DOHH2 (cell line): ENCODE measurements at regions not wholly inside any gene's neighbourhood (a gene's known extent, or its start where the extent isn't known, plus 50 kb on each side); places are given as distances from the start of the nearest gene placed in this dataset.

ENCODE experiments used
- H3F3A ChIP-seq: fragments of 200-600 bp; sonication (generic), shearing (Covaris generic); 2 replicates; pipeline ENCODE4 v1.6.0; 2016; ENCODE audit warnings: antibody characterized with exemption, mild to moderate bottlenecking; ENCODE audit not compliant: control insufficient read depth, insufficient read depth
- H3K27ac ChIP-seq: fragments of 200-600 bp; sonication (generic); 2 replicates; pipeline ENCODE4 v1.5.1; 2014; ENCODE audit warnings: low read depth, mild to moderate bottlenecking, low read length, moderate library complexity
- H3K27me3 ChIP-seq: fragments of 200-600 bp; sonication (generic); 2 replicates; pipeline ENCODE4 v1.6.1; 2014; ENCODE audit warnings: mild to moderate bottlenecking, low read length, mixed read lengths; ENCODE audit not compliant: control insufficient read depth
- H3K36me3 ChIP-seq: fragments of 200-600 bp; sonication (generic); 2 replicates; pipeline ENCODE4 v1.6.1; 2014; ENCODE audit warnings: mild to moderate bottlenecking, low read length, moderate library complexity, mixed read lengths; ENCODE audit not compliant: control insufficient read depth
- H3K4me1 ChIP-seq: fragments of 200-600 bp; sonication (generic); 2 replicates; pipeline ENCODE4 v1.6.1; 2014; ENCODE audit warnings: mild to moderate bottlenecking, low read length, mixed read lengths; ENCODE audit not compliant: control insufficient read depth
- H3K4me2 ChIP-seq: fragments of 200-600 bp; sonication (generic); 2 replicates; pipeline ENCODE4 v1.6.0; 2014; ENCODE audit warnings: mild to moderate bottlenecking, low read length, moderate library complexity
- H3K4me3 ChIP-seq: fragments of 200-600 bp; sonication (generic); 2 replicates; pipeline ENCODE4 v1.5.1; 2014; ENCODE audit warnings: mild to moderate bottlenecking, low read length, mixed read lengths
- H3K79me2 ChIP-seq: fragments of 200-600 bp; sonication (generic); 2 replicates; pipeline ENCODE4 v1.6.1; 2014; ENCODE audit warnings: mild to moderate bottlenecking, low read length, mixed read lengths; ENCODE audit not compliant: control insufficient read depth
- H3K9me2 ChIP-seq: fragments of 200-600 bp; sonication (generic); replicated peaks from 2 replicates; pipeline ENCODE4 v1.6.1; 2014; ENCODE audit warnings: mild to moderate bottlenecking, low read length, mixed read lengths; ENCODE audit not compliant: control insufficient read depth
- H3K9me3 ChIP-seq: fragments of 200-600 bp; sonication (generic); 2 replicates; pipeline ENCODE4 v1.6.1; 2014; ENCODE audit warnings: antibody characterized with exemption, low read length, mixed read lengths; ENCODE audit not compliant: control insufficient read depth, insufficient read depth
- H4K20me1 ChIP-seq: fragments of 200-600 bp; sonication (generic); 2 replicates; pipeline ENCODE4 v1.6.0; 2014; ENCODE audit warnings: low read depth, mild to moderate bottlenecking, antibody characterized with exemption, low read length, moderate library complexity; ENCODE audit not compliant: control insufficient read depth, insufficient read depth
- CTCF ChIP-seq: fragments of 200-600 bp; sonication (generic); IDR thresholded peaks from one replicate; pipeline ENCODE4 v1.5.1; 2014; ENCODE audit warnings: antibody characterized with exemption, mild to moderate bottlenecking, low read depth, low read length; ENCODE audit not compliant: poor library complexity, severe bottlenecking
- EZH2phosphoT487 ChIP-seq: fragments of 200-600 bp; sonication (generic); IDR thresholded peaks from 2 replicates; pipeline ENCODE4 v1.6.1; 2017; ENCODE audit warnings: borderline replicate concordance, mild to moderate bottlenecking, antibody characterized with exemption, low read length, moderate library complexity, mixed read lengths

GRCh38 chr14:29205658-29206057 lies 439.1 kb downstream of the FOXG1 start:
- no peaks in the 10 kb centered on the region for H3K9me3 ChIP-seq
- no peaks in the 10 kb centered on the region for H4K20me1 ChIP-seq
- no peak overlapping the region for H3K27ac ChIP-seq
- no peaks in the 10 kb centered on the region for H3K9me2 ChIP-seq
- H3F3A ChIP-seq = no peaks in the 10 kb centered on the region
- no peaks in the 10 kb centered on the region for H3K79me2 ChIP-seq
- no peak for TF ChIP-seq EZH2phosphoT487
- TF ChIP-seq CTCF = no peak
- H3K4me3 ChIP-seq = no peak overlapping the region
- H3K27me3 ChIP-seq = no peaks in the 10 kb centered on the region
- no peaks in the 10 kb centered on the region for H3K36me3 ChIP-seq
- no peak overlapping the region for H3K4me2 ChIP-seq
- H3K4me1 ChIP-seq = no peaks in the 10 kb centered on the region

DNA sequence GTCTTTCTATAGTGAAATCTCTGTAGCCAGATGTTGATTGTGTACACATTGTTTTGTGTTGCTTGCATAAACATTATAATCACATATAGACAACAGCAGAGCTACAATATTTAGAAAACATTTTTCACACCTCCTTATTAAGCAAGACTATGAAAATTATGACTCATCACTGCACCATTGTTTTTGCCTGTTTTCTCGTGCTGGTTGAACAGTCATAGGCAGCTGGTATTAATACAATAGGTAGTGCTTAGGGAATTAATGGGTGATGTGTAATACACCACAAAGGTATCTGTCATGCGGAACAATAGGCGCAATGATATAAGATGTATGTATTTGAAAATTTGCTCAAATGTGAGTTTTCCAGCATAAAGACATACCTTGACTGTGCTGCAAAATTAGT lies 449.3 kb downstream of the FOXG1 start:
- H3K9me3 ChIP-seq = no peaks in the 10 kb centered on the region; the same call in 1 of the 2 replicates
- no peak overlapping the region for H3K4me3 ChIP-seq
- no peak overlapping the region for H3K27ac ChIP-seq
- no peak overlapping the region for H3K4me2 ChIP-seq
- TF ChIP-seq EZH2phosphoT487 (no peak), CTCF (no peak)
- H3K4me1 ChIP-seq = no peaks in the 10 kb centered on the region
- H3K36me3 ChIP-seq = no peaks in the 10 kb centered on the region
- H3K79me2 ChIP-seq = no peaks in the 10 kb centered on the region
- H3K9me2 ChIP-seq = no peaks in the 10 kb centered on the region; the same call in 1 of the 2 replicates
- no peaks in the 10 kb centered on the region for H3F3A ChIP-seq
- H3K27me3 ChIP-seq = no peaks in the 10 kb centered on the region
- no peaks in the 10 kb centered on the region for H4K20me1 ChIP-seq

DNA sequence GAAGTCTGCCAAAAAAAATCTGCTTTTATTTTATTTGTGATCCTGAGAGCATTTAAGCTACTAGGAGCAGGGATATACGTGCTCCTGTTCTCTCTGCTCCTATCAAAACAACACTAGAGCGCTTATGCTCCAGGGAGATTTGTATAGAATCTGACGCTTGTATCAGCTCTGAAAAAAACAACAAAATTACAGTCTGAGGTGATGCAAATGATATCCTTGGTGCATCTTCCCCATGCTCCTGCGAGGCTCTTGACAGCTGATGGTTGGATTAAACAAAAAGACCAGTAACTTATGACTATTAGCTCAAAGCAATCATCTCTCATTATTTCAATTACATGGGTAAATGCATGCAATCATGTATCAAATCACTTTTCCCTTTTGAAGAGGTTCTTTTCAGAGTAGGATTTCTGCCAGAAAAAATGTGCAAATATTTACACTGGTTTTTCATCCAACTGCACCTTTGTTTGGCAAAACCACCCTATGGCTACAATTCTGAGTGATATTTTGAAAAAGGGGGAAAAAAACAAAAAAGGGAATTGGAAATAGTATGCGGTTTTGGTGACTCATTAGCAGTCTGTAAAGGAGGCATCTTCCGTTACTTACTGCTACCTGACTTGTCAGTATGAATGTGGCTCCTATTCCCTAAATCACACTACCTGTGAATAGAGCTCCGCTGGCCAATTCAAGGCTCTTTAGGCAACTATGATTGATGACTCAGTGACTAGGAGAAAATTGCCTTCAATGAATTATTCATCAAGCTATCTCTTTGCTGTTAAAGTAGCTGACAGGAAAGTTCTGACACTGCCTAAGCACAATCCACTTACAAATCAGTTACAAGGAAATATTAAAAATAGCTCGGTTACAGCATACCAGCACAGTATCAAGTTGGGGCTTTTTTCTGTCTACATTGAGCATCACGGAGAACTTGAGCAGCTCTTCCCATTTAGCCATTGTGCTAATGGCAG lies 450.0 kb downstream of the FOXG1 start:
- Histone ChIP-seq H3K27ac (no peak overlapping the region), H3K4me1 (no peaks in the 10 kb centered on the region), H3K79me2 (no peaks in the 10 kb centered on the region), H3K27me3 (no peaks in the 10 kb centered on the region), H4K20me1 (no peaks in the 10 kb centered on the region), H3K9me3 (no peaks in the 10 kb centered on the region; the same call in 1 of the 2 replicates), H3K4me2 (no peak overlapping the region), H3K9me2 (no peaks in the 10 kb centered on the region; the same call in 1 of the 2 replicates), H3F3A (no peaks in the 10 kb centered on the region), H3K36me3 (no peaks in the 10 kb centered on the region), H3K4me3 (no peak overlapping the region)
- TF ChIP-seq EZH2phosphoT487 (no peak), CTCF (no peak)
